ENCODE measurements at regions not wholly inside any gene's neighbourhood (a gene's known extent, or its start where the extent isn't known, plus 50 kb on each side); places are given as distances from the start of the nearest gene placed in this dataset.

- Mint-ChIP-seq H3K27ac (ENCODE audit: low read depth, unreplicated experiment) (no peak overlapping the region), H3K4me3 (ENCODE audit: unreplicated experiment) (no peak overlapping the region), H3K9me3 (ENCODE audit: unreplicated experiment) (no peaks in the 10 kb centered on the region), H3K36me3 (ENCODE audit: insufficient read depth, unreplicated experiment) (no peaks in the 10 kb centered on the region), H3K27me3 (ENCODE audit: insufficient read depth, unreplicated experiment) (no peaks in the 10 kb centered on the region), H3K4me1 (ENCODE audit: insufficient read depth, unreplicated experiment) (no peaks in the 10 kb centered on the region)
- intact Hi-C loops (cut with micrococcal nuclease) = loop anchor here (10.0 kb wide), 1 partner anchor 164 kb away; no protein-coding TSS in a partner anchor
- no peak for DNase-seq (ENCODE audit: unreplicated experiment)
- ChIA-PET CTCF (interaction anchor here (2.9 kb wide), 1 partner anchor 8 kb away, joined by 8 read pairs; no protein-coding TSS in a partner anchor), POLR2A (interaction anchor here (0.7 kb wide), 1 partner anchor 11 kb away, joined by 3 read pairs; no protein-coding TSS in a partner anchor)
- no TSS peak for BruUV-seq (replicated peaks)
- TF ChIP-seq CTCF (IDR thresholded peaks at IDR 0.05; ENCODE audit: unreplicated experiment) = no peak
Observed at GRCh38 chr2:145918951-145919350, 1399.0 kb upstream of the ZEB2 start.

GRCh38 chr2:145916799-145917198 is 1396.9 kb upstream of the ZEB2 start:
- no peak for TF ChIP-seq CTCF (IDR thresholded peaks at IDR 0.05; ENCODE audit: unreplicated experiment)
- no peak for DNase-seq (ENCODE audit: unreplicated experiment)
- POLR2A ChIA-PET = no interaction called here
- no peaks in the 10 kb centered on the region for H3K9me3 Mint-ChIP-seq (ENCODE audit: unreplicated experiment)
- H3K4me3 Mint-ChIP-seq (ENCODE audit: unreplicated experiment) = no peak overlapping the region
- no peaks in the 10 kb centered on the region for H3K4me1 Mint-ChIP-seq (ENCODE audit: insufficient read depth, unreplicated experiment)
- H3K27me3 Mint-ChIP-seq (ENCODE audit: insufficient read depth, unreplicated experiment) = no peaks in the 10 kb centered on the region
- intact Hi-C loops (cut with micrococcal nuclease) = loop anchor here (10.0 kb wide), 1 partner anchor 162 kb away; no protein-coding TSS in a partner anchor
- CTCF ChIA-PET = no interaction called here
- no TSS peak for BruUV-seq (replicated peaks)
- H3K36me3 Mint-ChIP-seq (ENCODE audit: insufficient read depth, unreplicated experiment) = no peaks in the 10 kb centered on the region
- H3K27ac Mint-ChIP-seq (ENCODE audit: low read depth, unreplicated experiment) = no peak overlapping the region

GRCh38 chr2:145914716-145915115 is 1394.8 kb upstream of the ZEB2 start:
- Mint-ChIP-seq H3K27ac (ENCODE audit: low read depth, unreplicated experiment) (no peak overlapping the region), H3K4me1 (ENCODE audit: insufficient read depth, unreplicated experiment) (no peaks in the 10 kb centered on the region), H3K36me3 (ENCODE audit: insufficient read depth, unreplicated experiment) (no peaks in the 10 kb centered on the region), H3K9me3 (ENCODE audit: unreplicated experiment) (no peaks in the 10 kb centered on the region), H3K27me3 (ENCODE audit: insufficient read depth, unreplicated experiment) (no peaks in the 10 kb centered on the region), H3K4me3 (ENCODE audit: unreplicated experiment) (no peak overlapping the region)
- ChIA-PET CTCF (no interaction called here), POLR2A (no interaction called here)
- BruUV-seq (replicated peaks) = no TSS peak
- TF ChIP-seq CTCF (IDR thresholded peaks at IDR 0.05; ENCODE audit: unreplicated experiment) = no peak
- intact Hi-C loops (cut with micrococcal nuclease) = loop anchor here (10.0 kb wide), 1 partner anchor 160 kb away; no protein-coding TSS in a partner anchor
- no peak for DNase-seq (ENCODE audit: unreplicated experiment)

- ChIA-PET POLR2A (interaction anchor here (0.9 kb wide), 1 partner anchor 78 kb away, joined by 3 read pairs; no protein-coding TSS in a partner anchor), CTCF (interaction anchor here (0.6 to 1.9 kb wide), 3 partner anchors 9 to 56 kb away, joined by 3 to 8 read pairs (median 4); no protein-coding TSS in a partner anchor)
- no TSS peak for BruUV-seq (replicated peaks)
- no peak overlapping the region for H3K27ac Mint-ChIP-seq (ENCODE audit: low read depth, unreplicated experiment)
- DNase-seq (ENCODE audit: unreplicated experiment) = no peak
- H3K27me3 Mint-ChIP-seq (ENCODE audit: insufficient read depth, unreplicated experiment) = no peaks in the 10 kb centered on the region
- no peak overlapping the region for H3K4me3 Mint-ChIP-seq (ENCODE audit: unreplicated experiment)
- no peaks in the 10 kb centered on the region for H3K36me3 Mint-ChIP-seq (ENCODE audit: insufficient read depth, unreplicated experiment)
- intact Hi-C loops (cut with micrococcal nuclease) = loop anchor here (10.0 kb wide), 1 partner anchor 156 kb away; no protein-coding TSS in a partner anchor
- no peaks in the 10 kb centered on the region for H3K9me3 Mint-ChIP-seq (ENCODE audit: unreplicated experiment)
- H3K4me1 Mint-ChIP-seq (ENCODE audit: insufficient read depth, unreplicated experiment) = peaks cover 7% of the 10 kb centered on the region
- TF ChIP-seq CTCF (IDR thresholded peaks at IDR 0.05; ENCODE audit: unreplicated experiment) = no peak
Observed at GRCh38 chr2:145910416-145910815, 1390.5 kb upstream of the ZEB2 start.

Data from MCF 10A (cell line).